BE2C (cell line): ENCODE measurements at regions not wholly inside any gene's neighbourhood (a gene's known extent, or its start where the extent isn't known, plus 50 kb on each side); places are given as distances from the start of the nearest gene placed in this dataset.

Source experiments
- DNase-seq: peaks from one replicate; pipeline ENCODE4 v3.0.0-alpha.2; 2020
- H3K27me3 ChIP-seq: fragments of 250-450 bp; sonication (Bioruptor Pico); 2 replicates; pipeline ENCODE4 v1.5.1; 2020; ENCODE audit warnings: mild to moderate bottlenecking
- H3K36me3 ChIP-seq: fragments of 250-450 bp; sonication (Bioruptor Pico); 2 replicates; pipeline ENCODE4 v1.5.1; 2020; ENCODE audit warnings: mild to moderate bottlenecking
- H3K4me1 ChIP-seq: fragments of 250-450 bp; sonication (Bioruptor Pico); 2 replicates; pipeline ENCODE4 v1.5.1; 2020
- H3K4me3 ChIP-seq: 2 replicates; pipeline ENCODE4 v1.5.1; 2011; ENCODE audit warnings: low read depth, low read length
- H3K9me3 ChIP-seq: fragments of 250-450 bp; sonication (Bioruptor Pico); 2 replicates; pipeline ENCODE4 v1.5.1; 2020
- CTCF ChIP-seq: IDR thresholded peaks from 2 replicates; pipeline ENCODE4 v1.5.1; 2012; ENCODE audit warnings: mild to moderate bottlenecking, low read depth, low read length

- no peaks in the 10 kb centered on the region for H3K36me3 ChIP-seq
- H3K4me1 ChIP-seq: no peaks in the 10 kb centered on the region
- H3K27me3 ChIP-seq: no peaks in the 10 kb centered on the region; the same call in 1 of the 2 replicates
- no peak for DNase-seq
- H3K4me3 ChIP-seq: no peak overlapping the region
- no peaks in the 10 kb centered on the region; the same call in 1 of the 2 replicates for H3K9me3 ChIP-seq
- no peak for TF ChIP-seq CTCF
Measured at GRCh38 chr11:134664447-134665187, 252.6 kb upstream of the B3GAT1 start.

- Histone ChIP-seq H3K4me1 (no peaks in the 10 kb centered on the region), H3K27me3 (no peaks in the 10 kb centered on the region; the same call in 1 of the 2 replicates), H3K36me3 (no peaks in the 10 kb centered on the region), H3K9me3 (no peaks in the 10 kb centered on the region), H3K4me3 (no peak overlapping the region)
- no peak for TF ChIP-seq CTCF
- no peak for DNase-seq
Measured at GRCh38 chr11:134663506-134664313, 251.7 kb upstream of the B3GAT1 start.

GRCh38 chr11:134662629-134663360, 250.8 kb upstream of the B3GAT1 start:
- no peak for DNase-seq
- Histone ChIP-seq H3K36me3 (no peaks in the 10 kb centered on the region), H3K4me3 (no peak overlapping the region), H3K4me1 (no peaks in the 10 kb centered on the region), H3K9me3 (no peaks in the 10 kb centered on the region), H3K27me3 (no peaks in the 10 kb centered on the region)
- TF ChIP-seq CTCF: no peak

GRCh38 chr11:134661660-134662059, 249.6 kb upstream of the B3GAT1 start:
- no peak overlapping the region for H3K4me3 ChIP-seq
- H3K27me3 ChIP-seq: no peaks in the 10 kb centered on the region
- TF ChIP-seq CTCF: no peak
- no peaks in the 10 kb centered on the region for H3K4me1 ChIP-seq
- no peaks in the 10 kb centered on the region for H3K9me3 ChIP-seq
- H3K36me3 ChIP-seq: no peaks in the 10 kb centered on the region
- no peak for DNase-seq

GRCh38 chr11:134660416-134660815, 248.4 kb upstream of the B3GAT1 start:
- TF ChIP-seq CTCF: no peak
- H3K27me3 ChIP-seq: no peaks in the 10 kb centered on the region
- no peaks in the 10 kb centered on the region for H3K9me3 ChIP-seq
- H3K4me3 ChIP-seq: no peak overlapping the region
- H3K36me3 ChIP-seq: no peaks in the 10 kb centered on the region
- no peak for DNase-seq
- H3K4me1 ChIP-seq: no peaks in the 10 kb centered on the region
